ENCODE measurements at regions not wholly inside any gene's neighbourhood (a gene's known extent, or its start where the extent isn't known, plus 50 kb on each side); places are given as distances from the start of the nearest gene placed in this dataset.

- TF ChIP-seq CTCF (IDR thresholded peaks at IDR 0.05; ENCODE audit: poor library complexity) (no peak), EZH2 (IDR thresholded peaks at IDR 0.05; ENCODE audit: borderline replicate concordance) (no peak)
Measured at GRCh38 chr7:24346129-24346528, 62.1 kb downstream of the NPY start.

Measured in hepatocyte (in vitro differentiated cells).